PC-3 (cell line): ENCODE measurements at regions not wholly inside any gene's neighbourhood (a gene's known extent, or its start where the extent isn't known, plus 50 kb on each side); places are given as distances from the start of the nearest gene placed in this dataset.

ENCODE experiments used
- ATAC-seq: fragments of 200-7000 bp; cut with Tn5 transposase; 2 replicates; pipeline ENCODE4 v1.9.1; 2020; ENCODE audit warnings: mild to moderate bottlenecking, moderate library complexity
- BruUV-seq: library from RNA; stranded (reverse); fragments of 400-500 nt; replicated peaks from 2 replicates; lab custom pipeline; 2021; lab: Mats Ljungman, UMichigan
- CTCF ChIA-PET: fragments of 300-600 bp; sonication (Branson Sonifier 250); formaldehyde crosslinking; loops from one replicate; lab custom pipeline; 2022; ENCODE audit warnings: antibody characterized with exemption; lab: Charles Lee
- POLR2A ChIA-PET: fragments of 300-600 bp; sonication (Branson Sonifier 250); formaldehyde crosslinking; loops from one replicate; lab custom pipeline; 2022; ENCODE audit warnings: antibody characterized with exemption; ENCODE audit not compliant: unreplicated experiment; lab: Charles Lee
- DNase-seq: peaks from one replicate; pipeline ENCODE4 v3.0.0-alpha.2; 2015
- H2AFZ ChIP-seq: fragments of 300-600 bp; sonication (generic); 2 replicates; pipeline ENCODE4 v1.6.0; 2016; ENCODE audit warnings: antibody characterized with exemption, low read length
- H3F3A ChIP-seq: fragments of 300-600 bp; sonication (generic); one replicate; pipeline ENCODE4 v1.6.0; 2017; ENCODE audit warnings: antibody characterized with exemption, low read length, control low read depth, mild to moderate bottlenecking; ENCODE audit not compliant: unreplicated experiment
- H3K27ac ChIP-seq: fragments of 300-600 bp; sonication (generic); 2 replicates; pipeline ENCODE4 v1.5.1; 2016; ENCODE audit warnings: mild to moderate bottlenecking, low read length
- H3K27me3 ChIP-seq: fragments of 300-600 bp; sonication (generic); 2 replicates; pipeline ENCODE4 v1.6.1; 2016; ENCODE audit warnings: low read length, mixed read lengths
- H3K36me3 ChIP-seq: fragments of 300-600 bp; sonication (generic); 2 replicates; pipeline ENCODE4 v1.6.1; 2016; ENCODE audit warnings: low read depth, mixed run types, low read length, mixed read lengths
- H3K4me1 ChIP-seq: fragments of 300-600 bp; sonication (generic); 2 replicates; pipeline ENCODE4 v1.5.1; 2016; ENCODE audit warnings: low read length; ENCODE audit not compliant: insufficient read depth
- H3K4me2 ChIP-seq: fragments of 300-600 bp; sonication (generic); 2 replicates; pipeline ENCODE4 v1.6.0; 2016; ENCODE audit warnings: low read length
- H3K4me3 ChIP-seq: fragments of 300-600 bp; sonication (generic); 2 replicates; pipeline ENCODE4 v1.5.1; 2016; ENCODE audit warnings: mild to moderate bottlenecking, low read length, mixed read lengths
- H3K79me2 ChIP-seq: fragments of 300-600 bp; sonication (generic); 2 replicates; pipeline ENCODE4 v1.6.1; 2017; ENCODE audit warnings: low read length, mixed read lengths
- H3K9ac ChIP-seq: fragments of 300-600 bp; sonication (generic); 2 replicates; pipeline ENCODE4 v1.6.0; 2016; ENCODE audit warnings: mild to moderate bottlenecking, low read length
- H3K9me2 ChIP-seq: fragments of 300-600 bp; sonication (generic); replicated peaks from 2 replicates; pipeline ENCODE4 v1.6.1; 2016; ENCODE audit warnings: mixed run types, low read length, mixed read lengths
- H3K9me3 ChIP-seq: fragments of 300-600 bp; sonication (generic); 2 replicates; pipeline ENCODE4 v1.6.1; 2016; ENCODE audit warnings: low read length, mixed read lengths
- H4K20me1 ChIP-seq: fragments of 300-600 bp; sonication (generic); 2 replicates; pipeline ENCODE4 v1.6.1; 2016; ENCODE audit warnings: low read length, mixed read lengths
- EZH2 ChIP-seq: fragments of 300-600 bp; sonication (generic); IDR thresholded peaks from one replicate; pipeline ENCODE4 v1.6.1; 2017; ENCODE audit warnings: antibody characterized with exemption, mild to moderate bottlenecking, low read length; ENCODE audit not compliant: unreplicated experiment
- EZH2phosphoT487 ChIP-seq: fragments of 300-600 bp; sonication (generic); IDR thresholded peaks from 2 replicates; pipeline ENCODE4 v1.6.1; 2018; ENCODE audit warnings: mild to moderate bottlenecking, antibody characterized with exemption, low read length, borderline replicate concordance
- intact Hi-C: fragments of 100-400 bp; cut with micrococcal nuclease; formaldehyde crosslinking; loops from 2 replicates; pipeline ENCODE4 v1.9.0; 2023
- TF ChIP-seq, protein P1 (sequence below): fragments of 300-600 bp; sonication (generic); conservative IDR thresholded peaks from 2 replicates; pipeline ENCODE4 v1.5.1; 2017; ENCODE audit warnings: antibody characterized with exemption, low read depth, mild to moderate bottlenecking, low read length

GRCh38 chr4:140243278-140243753, 89.3 kb upstream of the MAML3 start:
- Histone ChIP-seq H3K36me3 (no peaks in the 10 kb centered on the region), H3K9me2 (no peaks in the 10 kb centered on the region), H2AFZ (peak overlapping the region; percentile 71), H3K9ac (no peak overlapping the region), H4K20me1 (no peaks in the 10 kb centered on the region), H3K27me3 (no peaks in the 10 kb centered on the region), H3K27ac (peak overlapping the region; percentile 33), H3K9me3 (no peaks in the 10 kb centered on the region), H3K4me2 (peak overlapping the region; percentile 57), H3K4me1 (peaks cover 20% of the 10 kb centered on the region), H3F3A (no peaks in the 10 kb centered on the region), H3K79me2 (no peaks in the 10 kb centered on the region), H3K4me3 (peak overlapping the region; percentile 21; the same call in 1 of the 2 replicates)
- no TSS peak for BruUV-seq
- ChIA-PET CTCF (interaction anchor here (1.0 kb wide), 1 partner anchor 92 kb away, joined by 3 read pairs; no protein-coding TSS in a partner anchor), POLR2A (interaction anchor here (0.7 kb wide), 1 partner anchor 191 kb away, joined by 3 read pairs; no protein-coding TSS in a partner anchor)
- intact Hi-C loops: loop anchor here (2.0 to 5.0 kb wide), 3 partner anchors 61 to 145 kb away; no protein-coding TSS in a partner anchor
- TF ChIP-seq EZH2 (no peak), EZH2phosphoT487 (no peak)
- TF ChIP-seq, protein P1, sequence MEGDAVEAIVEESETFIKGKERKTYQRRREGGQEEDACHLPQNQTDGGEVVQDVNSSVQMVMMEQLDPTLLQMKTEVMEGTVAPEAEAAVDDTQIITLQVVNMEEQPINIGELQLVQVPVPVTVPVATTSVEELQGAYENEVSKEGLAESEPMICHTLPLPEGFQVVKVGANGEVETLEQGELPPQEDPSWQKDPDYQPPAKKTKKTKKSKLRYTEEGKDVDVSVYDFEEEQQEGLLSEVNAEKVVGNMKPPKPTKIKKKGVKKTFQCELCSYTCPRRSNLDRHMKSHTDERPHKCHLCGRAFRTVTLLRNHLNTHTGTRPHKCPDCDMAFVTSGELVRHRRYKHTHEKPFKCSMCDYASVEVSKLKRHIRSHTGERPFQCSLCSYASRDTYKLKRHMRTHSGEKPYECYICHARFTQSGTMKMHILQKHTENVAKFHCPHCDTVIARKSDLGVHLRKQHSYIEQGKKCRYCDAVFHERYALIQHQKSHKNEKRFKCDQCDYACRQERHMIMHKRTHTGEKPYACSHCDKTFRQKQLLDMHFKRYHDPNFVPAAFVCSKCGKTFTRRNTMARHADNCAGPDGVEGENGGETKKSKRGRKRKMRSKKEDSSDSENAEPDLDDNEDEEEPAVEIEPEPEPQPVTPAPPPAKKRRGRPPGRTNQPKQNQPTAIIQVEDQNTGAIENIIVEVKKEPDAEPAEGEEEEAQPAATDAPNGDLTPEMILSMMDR: no peak
- DNase-seq (peak; percentile 75), ATAC-seq (peak; percentile 80)

DNA sequence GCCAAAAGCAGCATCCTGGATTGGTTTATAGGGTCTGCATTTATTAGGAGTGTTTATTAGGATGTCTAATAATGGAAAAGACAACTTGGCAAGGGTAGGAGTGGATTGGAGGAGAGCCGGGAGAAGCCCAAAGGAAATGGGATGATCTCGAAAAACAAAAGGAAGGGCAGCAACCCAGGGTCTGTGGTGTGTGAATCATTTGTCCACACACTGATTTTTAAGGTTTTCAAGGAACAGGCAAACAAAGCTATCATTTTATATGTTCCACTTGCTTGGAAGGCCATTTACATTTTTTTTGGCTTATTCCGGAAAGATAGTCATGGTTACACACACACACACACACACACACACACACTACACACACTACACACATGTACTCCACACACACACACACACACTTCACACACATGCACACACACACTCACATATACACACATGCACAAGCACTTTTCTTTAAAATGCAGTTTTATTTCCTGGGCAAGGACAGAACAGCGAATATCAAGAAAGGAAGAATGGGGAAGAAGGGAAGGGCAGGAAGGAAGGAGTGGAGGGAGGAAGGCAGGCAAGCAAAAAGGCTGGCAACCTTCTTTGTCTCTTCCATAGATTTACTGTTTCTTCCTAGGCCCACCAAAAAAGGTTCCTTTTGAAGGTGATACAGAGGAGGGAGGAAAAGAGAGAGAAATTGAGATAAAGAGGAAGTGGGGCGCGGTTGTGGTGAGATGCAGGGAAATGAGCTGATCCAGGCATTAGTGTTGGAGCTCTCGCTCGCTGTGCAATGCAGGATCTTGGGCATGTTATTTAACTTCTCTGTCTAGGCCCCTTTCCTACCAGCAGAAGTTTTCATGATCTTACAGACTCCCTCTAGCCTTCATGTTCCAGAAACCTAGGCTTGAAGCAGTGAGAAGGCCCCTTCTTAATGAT, 88.6 kb upstream of the MAML3 start:
- no peaks in the 10 kb centered on the region for H4K20me1 ChIP-seq
- peak overlapping the region; percentile 33 for H3K27ac ChIP-seq
- peak overlapping the region; percentile 71 for H2AFZ ChIP-seq
- intact Hi-C loops: loop anchor here (2.0 to 5.0 kb wide), 3 partner anchors 60 to 144 kb away; no protein-coding TSS in a partner anchor
- DNase-seq: peak; percentile 32
- no peaks in the 10 kb centered on the region for H3K9me2 ChIP-seq
- no peaks in the 10 kb centered on the region for H3F3A ChIP-seq
- H3K4me2 ChIP-seq: peak overlapping the region; percentile 57
- H3K27me3 ChIP-seq: no peaks in the 10 kb centered on the region
- TF ChIP-seq EZH2phosphoT487: no peak
- H3K79me2 ChIP-seq: no peaks in the 10 kb centered on the region
- no peaks in the 10 kb centered on the region for H3K36me3 ChIP-seq
- H3K9me3 ChIP-seq: no peaks in the 10 kb centered on the region
- H3K9ac ChIP-seq: no peak overlapping the region
- CTCF ChIA-PET: interaction anchor here (0.5 to 0.6 kb wide), 2 partner anchors 205 to 341 kb away, joined by 3 read pairs; no protein-coding TSS in a partner anchor
- H3K4me1 ChIP-seq: peaks cover 20% of the 10 kb centered on the region
- POLR2A ChIA-PET: interaction anchor here (0.6 to 0.7 kb wide), 2 partner anchors 191 to 435 kb away, joined by 3 read pairs; no protein-coding TSS in a partner anchor
- peak; percentile 70 for ATAC-seq
- no TSS peak for BruUV-seq
- peak overlapping the region; percentile 21; the same call in 1 of the 2 replicates for H3K4me3 ChIP-seq

GRCh38 chr4:140240237-140240636, 86.3 kb upstream of the MAML3 start:
- Histone ChIP-seq H3K79me2 (no peaks in the 10 kb centered on the region), H3K4me1 (peaks cover 20% of the 10 kb centered on the region), H3K9ac (no peak overlapping the region), H3F3A (no peaks in the 10 kb centered on the region), H3K9me2 (no peaks in the 10 kb centered on the region), H4K20me1 (no peaks in the 10 kb centered on the region), H3K27me3 (no peaks in the 10 kb centered on the region), H3K36me3 (no peaks in the 10 kb centered on the region), H3K9me3 (no peaks in the 10 kb centered on the region), H3K4me3 (no peak overlapping the region), H2AFZ (no peak overlapping the region), H3K4me2 (no peak overlapping the region), H3K27ac (no peak overlapping the region)
- BruUV-seq: no TSS peak
- TF ChIP-seq EZH2phosphoT487: no peak
- TF ChIP-seq, protein P1: no peak
- no peak for TF ChIP-seq EZH2
- intact Hi-C loops: loop anchor here (5.0 kb wide), 1 partner anchor 58 kb away; no protein-coding TSS in a partner anchor
- DNase-seq: no peak
- ChIA-PET POLR2A (no interaction called here), CTCF (no interaction called here)
- no peak for ATAC-seq
